GM12878 (cell line): ENCODE measurements at regions not wholly inside any gene's neighbourhood (a gene's known extent, or its start where the extent isn't known, plus 50 kb on each side); places are given as distances from the start of the nearest gene placed in this dataset.

Source experiments
- ATAC-seq: fragments of 200-7000 bp; cut with Tn5 transposase; 3 replicates; pipeline ENCODE4 v1.9.1; 2020; ENCODE audit warnings: mild to moderate bottlenecking, moderate library complexity
- BruUV-seq: library from RNA; stranded (reverse); fragments of 400-500 nt; replicated peaks from 2 replicates; lab custom pipeline; 2021; lab: Mats Ljungman, UMichigan
- CTCF ChIA-PET: fragments of 300-600 bp; sonication (Branson Sonifier 250); formaldehyde crosslinking; extraction: SDS; loops from one replicate; lab custom pipeline; 2021; ENCODE audit warnings: inconsistent platforms; lab: Yijun Ruan, JAX
- POLR2A ChIA-PET: fragments of 350-600 bp; formaldehyde crosslinking; extraction: SDS; loops from one replicate; lab custom pipeline; 2021; ENCODE audit warnings: inconsistent platforms; lab: Charles Lee
- RAD21 ChIA-PET: fragments of 300-600 bp; sonication (Branson Sonifier 250); formaldehyde crosslinking; loops from one replicate; lab custom pipeline; 2023; ENCODE audit warnings: antibody characterized with exemption; ENCODE audit not compliant: unreplicated experiment; lab: Charles Lee
- SMC1A ChIA-PET: fragments of 300-600 bp; sonication (Branson Sonifier 250); formaldehyde crosslinking; loops from one replicate; lab custom pipeline; 2023; ENCODE audit not compliant: unreplicated experiment, uncharacterized antibody; lab: Charles Lee
- DNase-seq: peaks from one replicate; pipeline ENCODE4 v3.0.0-alpha.2; 2011; ENCODE audit warnings: low read depth, low spot score
- FAIRE-seq: peaks from 3 replicates; lab custom pipeline; 2011; peaks lifted over from hg19 to GRCh38; lab: Jason Lieb, UNC
- H2AFZ ChIP-seq: 2 replicates; pipeline ENCODE4 v1.6.0; 2011; ENCODE audit warnings: low read depth, low read length, control low read depth; ENCODE audit not compliant: control insufficient read depth
- H3K27ac ChIP-seq: 2 replicates; pipeline ENCODE4 v1.5.1; 2011; ENCODE audit warnings: control low read depth; ENCODE audit not compliant: control insufficient read depth, insufficient read depth
- H3K27me3 ChIP-seq, 2 experiments: replicated peaks in 1 of 2; 2 replicates each; pipeline versions ENCODE4 v1.6.0 to v1.6.1; 2011; ENCODE audit warnings: low read length in 1 of 2; ENCODE audit not compliant: control insufficient read depth in 2 of 2, insufficient read depth in 2 of 2
- H3K36me3 ChIP-seq, 2 experiments: 2 replicates each; pipeline ENCODE4 v1.5.1; 2011; ENCODE audit warnings: low read length in 1 of 2; ENCODE audit not compliant: control insufficient read depth in 2 of 2, insufficient read depth in 2 of 2
- H3K4me1 ChIP-seq: 2 replicates; pipeline ENCODE4 v1.6.1; 2011; ENCODE audit warnings: mild to moderate bottlenecking, low read length, moderate library complexity, mixed read lengths; ENCODE audit not compliant: control insufficient read depth, insufficient read depth
- H3K4me2 ChIP-seq: 2 replicates; pipeline ENCODE4 v1.6.0; 2011; ENCODE audit warnings: control low read depth; ENCODE audit not compliant: control insufficient read depth, insufficient read depth
- H3K4me3 ChIP-seq: fragments of 200-600 bp; sonication (generic); 2 replicates; pipeline ENCODE4 v1.5.1; 2016
- H3K79me2 ChIP-seq: 2 replicates; pipeline ENCODE4 v1.6.0; 2011; ENCODE audit warnings: low read length; ENCODE audit not compliant: control insufficient read depth, insufficient read depth
- H3K9ac ChIP-seq: 2 replicates; pipeline ENCODE4 v1.8.0; 2011; ENCODE audit warnings: low read length, control low read depth, mixed read lengths; ENCODE audit not compliant: control insufficient read depth, insufficient read depth
- H3K9me3 ChIP-seq: replicated peaks from 3 replicates; pipeline ENCODE4 v1.5.1; 2011; ENCODE audit warnings: mild to moderate bottlenecking, low read length; ENCODE audit not compliant: control insufficient read depth, insufficient read depth
- H4K20me1 ChIP-seq: 2 replicates; pipeline ENCODE4 v1.6.0; 2011; ENCODE audit not compliant: control insufficient read depth, insufficient read depth
- CREB1 ChIP-seq: IDR thresholded peaks from 2 replicates; pipeline ENCODE4 v1.6.1; 2012; ENCODE audit warnings: low read depth, mild to moderate bottlenecking, inconsistent platforms
- MXI1 ChIP-seq: fragments of 150-350 bp; IDR thresholded peaks from 2 replicates; pipeline ENCODE4 v1.6.1; 2011; ENCODE audit warnings: low read depth, mild to moderate bottlenecking, inconsistent platforms, low read length, improper control_type of control experiment
- PRDM15 ChIP-seq: fragments of 450-650 bp; formaldehyde crosslinking; IDR thresholded peaks from 2 replicates; pipeline ENCODE4 v1.4.0; 2020; ENCODE audit warnings: mild to moderate bottlenecking, moderate library complexity
- SKIL ChIP-seq: fragments of 450-650 bp; IDR thresholded peaks from 2 replicates; pipeline ENCODE4 v1.6.1; 2017; ENCODE audit warnings: mild to moderate bottlenecking, low read depth, inconsistent platforms; ENCODE audit not compliant: poor library complexity, severe bottlenecking
- TARDBP ChIP-seq: IDR thresholded peaks from 2 replicates; pipeline ENCODE4 v1.6.1; 2016; ENCODE audit warnings: borderline replicate concordance
- USF1 ChIP-seq: IDR thresholded peaks from 2 replicates; pipeline ENCODE4 v1.6.1; 2011; ENCODE audit warnings: borderline replicate concordance, low read depth, mild to moderate bottlenecking, moderate library complexity, mixed read lengths, low read length; ENCODE audit not compliant: insufficient read depth; ENCODE audit errors: extremely low read length
- WGBS: methylation state at CpG from one replicate; pipeline ENCODE4 v1.1.6; 2016; ENCODE audit warnings: low lambda C conversion rate; ENCODE audit not compliant: insufficient replicate concordance, insufficient coverage; ENCODE audit errors: missing lambda C conversion rate; 5-methylcytosine and 5-hydroxymethylcytosine counted together
- in situ Hi-C: fragments of 300-500 bp; cut with MboI; formaldehyde crosslinking; loops from 9 replicates; pipeline ENCODE4 v1.14.3; 2018; ENCODE audit warnings: mixed read lengths
- intact Hi-C: fragments of 100-400 bp; cut with micrococcal nuclease; formaldehyde crosslinking; loops from one replicate; pipeline ENCODE4 v1.14.2; 2022; ENCODE audit not compliant: unreplicated experiment

- BruUV-seq: no TSS peak
- RAD21 ChIA-PET: no interaction called here
- no peaks in the 10 kb centered on the region for H3K4me1 ChIP-seq
- no peak overlapping the region for H3K4me3 ChIP-seq
- H3K36me3 ChIP-seq: no peaks in the 10 kb centered on the region
- intact Hi-C loops (no loop called here), in situ Hi-C loops (no loop called here)
- TF ChIP-seq TARDBP: no peak
- no peak for TF ChIP-seq USF1
- TF ChIP-seq CREB1: no peak
- ATAC-seq (no peak), FAIRE-seq (no peak), DNase-seq (no peak)
- peaks cover 6% of the 10 kb centered on the region; the same call in 2 of the 3 replicates for H3K9me3 ChIP-seq
- no peak overlapping the region for H3K9ac ChIP-seq
- POLR2A ChIA-PET: interaction anchor here (0.5 kb wide), 1 partner anchor 107 kb away, joined by 4 read pairs; no protein-coding TSS in a partner anchor
- WGBS: 66% methylated on average over 3 of the region's 3 CpGs
- no peaks in the 10 kb centered on the region for H3K27me3 ChIP-seq
- H3K79me2 ChIP-seq: no peaks in the 10 kb centered on the region
- CTCF ChIA-PET: interaction anchor here (0.7 to 2.7 kb wide), 5 partner anchors 10 to 38 kb away, joined by 3 to 7 read pairs (median 4); no protein-coding TSS in a partner anchor
- no peak overlapping the region for H2AFZ ChIP-seq
- SMC1A ChIA-PET: interaction anchor here (1.0 to 3.4 kb wide), 6 partner anchors 14 to 217 kb away, joined by 3 to 16 read pairs (median 3); no protein-coding TSS in a partner anchor
- no peak overlapping the region for H3K4me2 ChIP-seq
- H4K20me1 ChIP-seq: no peaks in the 10 kb centered on the region
- H3K27ac ChIP-seq: no peak overlapping the region
These were observed 55.3 kb upstream of the LY86 start for GRCh38 chr6:6533176-6533575.

- H3K79me2 ChIP-seq: no peaks in the 10 kb centered on the region
- intact Hi-C loops: no loop called here
- ChIA-PET SMC1A (no interaction called here), POLR2A (no interaction called here), CTCF (interaction anchor here (0.6 to 2.2 kb wide), 2 partner anchors 12 to 111 kb away, joined by 3 to 15 read pairs; no protein-coding TSS in a partner anchor), RAD21 (no interaction called here)
- BruUV-seq: no TSS peak
- no peak overlapping the region for H3K4me3 ChIP-seq
- WGBS: 92% methylated on average over 15 of the region's 16 CpGs
- no peaks in the 10 kb centered on the region for H4K20me1 ChIP-seq
- ATAC-seq (no peak), FAIRE-seq (no peak), DNase-seq (no peak)
- H3K27ac ChIP-seq: no peak overlapping the region
- in situ Hi-C loops: no loop called here
- no peak overlapping the region for H3K9ac ChIP-seq
- no peaks in the 10 kb centered on the region for H3K4me1 ChIP-seq
- no peak overlapping the region for H3K4me2 ChIP-seq
- no peaks in the 10 kb centered on the region for H3K27me3 ChIP-seq
- peaks cover 6% of the 10 kb centered on the region; the same call in 2 of the 3 replicates for H3K9me3 ChIP-seq
- no peak overlapping the region for H2AFZ ChIP-seq
- no peaks in the 10 kb centered on the region for H3K36me3 ChIP-seq
- TF ChIP-seq PRDM15 (CRISPR knock-in tag): no peak
- no peak for TF ChIP-seq MXI1
- TF ChIP-seq SKIL: no peak
- TF ChIP-seq CREB1: no peak
These were observed 54.1 kb upstream of the LY86 start for GRCh38 chr6:6534399-6534798.
